NCI-H146 treated with DMSO at 0.1 percent for 48 hours (cell line): ENCODE measurements at regions not wholly inside any gene's neighbourhood (a gene's known extent, or its start where the extent isn't known, plus 50 kb on each side); places are given as distances from the start of the nearest gene placed in this dataset.

Experiments used
- DNase-seq: peaks from one replicate; lab custom pipeline; 2025; ENCODE audit not compliant: unreplicated experiment; lab: John Stamatoyannopoulos, UW

DNA sequence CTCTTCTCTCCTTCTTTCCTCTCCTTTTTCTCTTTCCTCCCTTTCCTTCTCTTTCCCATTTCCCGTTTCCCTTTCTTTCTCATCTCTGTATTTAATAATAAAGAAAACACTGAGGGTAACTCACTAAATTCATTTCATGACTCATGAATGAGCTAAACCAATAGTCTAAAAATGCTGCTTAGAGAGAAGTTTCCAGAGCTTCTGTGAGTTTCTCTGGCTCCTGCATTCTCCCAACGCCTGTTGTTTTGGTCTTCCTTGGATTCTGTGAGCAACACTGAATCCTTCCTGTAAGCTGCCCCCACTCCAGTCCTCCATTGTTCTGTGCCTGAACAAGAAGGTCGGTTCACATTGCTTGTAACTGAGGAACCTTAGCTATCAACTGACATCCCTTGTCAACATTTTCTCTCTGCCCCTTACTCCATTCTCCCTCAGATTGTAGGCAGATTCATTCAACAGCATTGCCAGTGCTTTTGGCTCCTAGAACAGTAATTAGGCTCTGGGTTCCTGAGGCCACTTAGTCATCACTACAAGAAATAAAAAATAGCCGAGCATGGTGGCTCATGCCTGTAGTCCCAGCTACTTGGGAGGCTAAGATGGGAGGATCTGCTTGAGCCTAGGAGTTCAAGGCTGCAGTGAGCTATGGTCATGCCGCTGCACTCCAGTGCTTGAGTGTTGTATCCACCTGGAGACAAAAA lies 237.7 kb upstream of the KLF4 start:
- DNase-seq: no peak

GRCh38 chr9:107723015-107723414 lies 233.4 kb upstream of the KLF4 start:
- no peak for DNase-seq

DNA sequence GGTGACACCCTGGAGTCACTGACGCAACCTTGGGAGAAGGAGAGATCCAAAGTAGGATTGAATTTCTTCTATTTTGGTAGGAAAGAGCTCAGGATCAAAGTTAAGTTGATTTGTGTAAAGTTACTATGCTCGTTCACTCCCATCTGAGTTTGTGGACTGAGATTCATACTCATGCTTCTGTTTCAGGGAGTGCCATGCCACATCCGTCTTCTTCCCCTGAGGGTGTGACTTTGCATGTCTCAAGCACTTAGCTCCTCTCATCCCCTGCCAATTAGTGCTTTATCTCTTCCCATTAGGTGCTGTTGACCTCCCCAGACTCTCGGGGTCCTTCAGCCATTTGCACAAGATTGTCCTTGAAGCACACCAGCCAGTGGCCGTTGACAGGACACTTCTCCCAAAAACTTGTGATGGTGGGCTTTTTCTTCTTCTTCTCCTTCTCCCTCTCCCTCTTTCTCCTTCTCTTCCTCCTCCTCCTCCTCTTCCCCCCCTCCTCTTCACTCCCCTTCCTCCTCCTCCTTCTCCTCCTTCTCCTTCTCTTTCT lies 232.2 kb upstream of the KLF4 start:
- DNase-seq: no peak

DNA sequence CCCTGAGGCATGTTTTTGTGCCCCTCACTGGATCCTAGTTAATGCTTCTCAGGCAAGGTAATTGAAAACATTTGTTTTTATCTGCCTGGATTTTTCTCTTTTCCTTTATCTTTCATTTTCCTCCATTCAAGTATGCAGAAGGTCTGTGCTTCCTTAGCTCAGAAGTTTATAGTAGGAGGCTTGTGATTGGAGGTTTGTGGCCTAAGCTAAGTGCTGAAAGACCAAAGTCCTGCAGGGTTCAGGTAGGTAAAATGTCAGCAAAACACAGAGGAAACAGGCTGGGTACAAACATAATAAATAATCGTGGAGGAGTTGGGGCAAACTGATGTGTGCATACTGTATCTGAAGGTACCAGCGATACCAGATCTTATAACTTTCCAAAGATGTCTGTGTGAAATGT lies 230.9 kb upstream of the KLF4 start:
- no peak for DNase-seq

GRCh38 chr9:107717529-107718314 lies 228.2 kb upstream of the KLF4 start:
- DNase-seq: no peak

DNA sequence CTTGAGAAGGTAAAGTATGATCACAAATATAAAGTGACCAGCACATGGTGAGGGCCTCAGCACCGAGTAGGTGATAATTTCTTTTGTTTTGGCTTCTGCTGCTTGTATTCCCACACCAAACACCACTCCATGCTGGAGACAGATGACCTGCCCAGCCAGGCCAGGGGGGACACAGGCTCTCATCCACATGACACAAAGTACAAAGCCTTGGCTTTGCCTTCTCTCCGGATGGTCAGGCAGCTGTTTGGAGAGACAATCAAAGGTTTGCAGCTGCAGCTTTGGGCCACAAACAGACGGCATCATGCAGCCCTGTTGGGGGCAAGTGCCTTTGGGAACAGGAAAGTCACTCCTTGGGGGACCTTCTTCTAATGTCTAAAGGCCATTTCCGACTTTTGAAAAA lies 226.2 kb upstream of the KLF4 start:
- DNase-seq: no peak

DNA sequence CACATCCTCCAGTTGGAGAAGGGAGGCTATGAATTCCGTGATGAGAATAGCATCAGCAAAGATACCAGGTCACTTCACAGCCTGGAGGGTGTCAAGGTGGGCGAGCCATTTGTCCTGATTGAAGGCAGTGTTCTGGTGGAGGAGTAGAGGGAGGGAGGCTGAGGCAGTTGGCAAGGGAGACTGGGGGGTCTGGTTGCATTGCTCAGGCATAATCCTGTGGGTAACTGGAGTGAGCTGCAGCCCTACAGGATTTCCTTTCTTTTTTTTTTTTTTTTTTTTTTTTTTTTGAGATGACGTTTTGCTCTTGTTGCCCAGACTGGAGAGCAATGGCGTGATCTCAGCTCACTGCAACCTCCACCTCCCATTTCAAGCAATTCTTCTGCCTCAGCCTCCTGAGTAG lies 223.9 kb upstream of the KLF4 start:
- DNase-seq: no peak

- no peak for DNase-seq
Observed at GRCh38 chr9:107712390-107712789, 222.8 kb upstream of the KLF4 start.

DNA sequence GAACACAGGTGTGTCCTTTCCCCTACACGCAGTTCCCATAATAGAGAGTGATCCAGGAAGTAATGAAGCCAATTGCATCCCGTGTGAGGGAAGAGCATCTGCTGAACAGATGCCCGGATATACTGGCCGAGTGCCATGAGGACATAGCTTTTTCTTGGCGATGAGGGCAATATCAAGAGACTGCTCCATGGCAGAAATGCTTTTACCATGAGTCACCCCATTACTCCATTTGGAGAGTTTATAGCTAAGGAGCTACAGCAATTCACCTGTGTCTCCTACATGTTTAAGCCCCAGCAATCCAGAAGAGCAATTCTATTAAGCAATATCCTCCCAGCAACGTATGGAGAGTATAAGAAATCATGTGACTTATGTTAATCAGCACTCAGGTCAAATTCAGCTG lies 222.0 kb upstream of the KLF4 start:
- no peak for DNase-seq

DNA sequence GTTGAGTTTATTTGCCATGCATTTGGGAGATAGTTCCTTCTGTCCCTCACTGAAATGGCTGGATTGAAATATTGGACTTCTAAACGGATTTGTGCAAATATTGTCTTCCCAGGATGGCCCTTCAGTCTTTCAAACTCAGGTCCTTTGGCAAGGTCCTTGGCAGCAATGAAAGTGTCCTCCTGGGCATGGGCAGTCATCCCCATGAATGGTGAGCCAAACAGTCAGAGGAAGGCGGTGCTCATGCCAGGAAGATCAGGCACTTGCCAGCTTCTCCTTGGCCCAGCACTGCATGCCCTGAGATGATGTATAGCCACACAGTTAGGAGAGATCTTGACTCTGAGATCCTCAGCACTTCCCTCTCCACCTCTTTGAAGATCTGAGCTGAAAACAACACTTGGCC lies 221.4 kb upstream of the KLF4 start:
- no peak for DNase-seq

GRCh38 chr9:107710546-107710945 lies 221.0 kb upstream of the KLF4 start:
- no peak for DNase-seq

- DNase-seq: no peak
Observed at GRCh38 chr9:107708791-107709190, 219.2 kb upstream of the KLF4 start.

GRCh38 chr9:107707915-107708441 lies 218.4 kb upstream of the KLF4 start:
- DNase-seq: no peak

DNA sequence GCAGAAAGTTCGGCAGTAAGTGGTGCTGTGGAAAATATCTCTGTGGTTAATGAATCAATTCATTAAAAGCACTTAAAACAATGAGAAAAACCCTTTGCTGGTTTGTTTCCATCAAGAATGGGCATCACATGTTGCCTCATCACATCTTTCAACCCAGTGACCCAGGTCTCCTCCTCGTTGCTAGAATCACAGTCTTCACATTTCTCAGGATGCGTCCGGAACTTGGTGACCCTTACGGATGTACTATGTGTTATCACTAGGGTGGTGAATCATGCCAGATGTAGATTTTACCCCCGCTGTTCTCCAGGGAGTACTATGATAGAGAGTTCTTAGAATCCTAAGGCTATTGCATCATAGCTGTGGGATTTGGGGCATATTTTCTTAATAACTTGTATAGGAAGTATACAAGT lies 217.9 kb upstream of the KLF4 start:
- no peak for DNase-seq

DNA sequence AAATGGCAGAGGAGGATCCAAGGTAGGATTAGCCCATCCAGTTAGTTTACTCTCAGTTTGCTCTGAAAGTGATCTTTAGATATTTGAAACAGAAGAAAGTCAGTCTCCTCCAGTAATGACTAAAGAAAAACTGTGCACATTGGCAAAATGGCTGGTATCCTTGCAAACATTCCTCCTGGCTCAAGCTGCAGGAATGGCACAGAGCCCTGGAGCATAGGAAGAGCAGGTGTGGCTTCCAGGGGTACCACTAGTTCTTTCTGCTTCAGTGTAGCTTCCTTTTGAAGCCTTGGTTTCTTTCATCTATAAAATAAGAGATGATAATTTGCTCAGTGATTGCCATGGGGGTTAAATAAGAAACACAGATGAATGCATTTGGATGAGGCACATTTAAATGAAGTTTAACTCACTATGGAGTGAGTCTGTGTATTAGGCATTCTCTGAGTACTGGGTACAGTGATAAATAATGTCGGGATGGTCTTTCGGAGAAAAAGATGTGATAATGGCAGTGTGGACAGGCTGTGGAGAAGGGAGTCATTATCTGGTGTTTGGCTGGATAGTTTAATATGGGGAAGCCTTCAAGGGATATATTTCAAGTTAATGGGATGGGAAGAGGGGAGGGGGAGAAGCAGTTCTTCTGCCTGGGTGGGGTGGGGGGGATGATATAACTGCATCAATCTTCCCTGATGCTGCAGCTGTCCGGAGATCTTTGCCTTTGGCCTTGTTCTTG lies 217.3 kb upstream of the KLF4 start:
- DNase-seq: no peak

DNA sequence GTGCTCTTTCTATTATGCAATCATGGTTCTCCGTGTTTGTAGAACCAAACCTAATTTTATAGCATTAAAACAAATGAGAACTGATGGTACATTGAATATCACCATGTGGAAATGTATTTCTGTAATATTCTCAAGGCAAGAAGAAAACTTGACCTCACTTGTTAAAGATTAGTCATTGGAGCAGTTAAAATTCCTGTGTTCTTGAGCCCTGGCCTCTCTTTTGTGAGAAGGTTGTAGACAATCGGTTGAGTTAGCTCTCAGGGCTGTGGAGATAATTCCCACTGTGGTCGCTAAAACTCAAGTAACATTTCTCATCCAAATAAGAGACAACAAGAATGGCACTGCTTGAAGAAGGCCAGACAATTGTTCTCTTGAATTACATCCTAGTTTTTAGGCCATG lies 216.0 kb upstream of the KLF4 start:
- no peak for DNase-seq

DNA sequence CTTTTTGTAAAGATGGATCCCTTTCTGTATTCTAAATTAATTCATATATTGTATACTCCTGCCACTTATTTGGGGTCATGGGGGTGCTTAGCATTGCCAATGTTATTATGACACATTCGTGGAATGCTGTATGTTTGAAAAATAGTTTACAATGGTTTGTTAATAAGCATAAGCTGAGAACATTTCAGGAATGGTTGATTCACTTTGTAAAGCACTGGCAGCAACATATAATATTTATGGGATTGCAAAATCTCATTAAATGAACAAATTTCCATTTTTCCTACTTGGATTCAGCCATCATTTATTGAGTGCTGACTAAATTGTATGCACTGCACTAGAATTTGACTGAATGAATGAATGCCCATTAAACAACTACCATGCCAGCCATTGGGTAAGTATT lies 215.2 kb upstream of the KLF4 start:
- DNase-seq: no peak

DNA sequence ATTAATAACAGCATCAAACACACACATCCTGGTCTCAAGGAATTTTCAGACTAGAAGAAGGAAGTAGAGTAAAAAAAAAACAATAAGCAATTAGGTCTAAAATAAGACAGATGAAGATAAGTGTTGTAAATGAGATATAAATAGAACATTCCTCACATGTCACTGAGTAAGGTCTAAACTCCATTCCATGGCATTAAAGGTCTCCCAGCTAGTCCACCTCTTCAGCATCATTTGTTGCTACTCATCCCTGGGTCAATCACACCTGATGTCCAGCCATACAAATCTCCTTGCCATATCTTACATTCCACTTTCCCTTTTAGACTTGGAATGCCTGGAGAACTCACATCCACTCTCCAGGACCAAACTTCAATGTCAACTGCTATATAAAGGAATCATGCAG lies 214.1 kb upstream of the KLF4 start:
- DNase-seq: no peak

GRCh38 chr9:107700847-107701246 lies 211.3 kb upstream of the KLF4 start:
- DNase-seq: no peak

- no peak for DNase-seq
Observed at GRCh38 chr9:107699231-107699630, 209.7 kb upstream of the KLF4 start.

DNA sequence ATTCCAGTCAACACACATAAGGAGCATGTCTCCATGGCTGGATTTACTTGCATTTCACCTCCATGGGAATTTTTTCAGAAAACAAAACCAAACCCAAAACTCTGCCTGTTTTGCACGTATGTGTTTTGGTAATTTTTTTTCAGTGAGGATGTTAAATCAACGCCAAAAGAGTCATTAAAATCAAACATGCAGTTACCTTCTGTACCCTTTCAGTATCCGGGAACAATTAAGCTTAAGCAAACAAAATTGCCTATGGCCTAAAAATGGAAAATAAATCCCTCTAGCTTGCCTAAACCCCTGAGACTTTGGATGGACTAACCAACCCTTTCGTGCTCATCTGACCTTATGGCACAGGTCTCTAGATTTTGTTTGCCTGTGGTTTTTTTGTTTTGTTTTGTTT lies 209.2 kb upstream of the KLF4 start:
- peak; percentile 15 for DNase-seq

DNA sequence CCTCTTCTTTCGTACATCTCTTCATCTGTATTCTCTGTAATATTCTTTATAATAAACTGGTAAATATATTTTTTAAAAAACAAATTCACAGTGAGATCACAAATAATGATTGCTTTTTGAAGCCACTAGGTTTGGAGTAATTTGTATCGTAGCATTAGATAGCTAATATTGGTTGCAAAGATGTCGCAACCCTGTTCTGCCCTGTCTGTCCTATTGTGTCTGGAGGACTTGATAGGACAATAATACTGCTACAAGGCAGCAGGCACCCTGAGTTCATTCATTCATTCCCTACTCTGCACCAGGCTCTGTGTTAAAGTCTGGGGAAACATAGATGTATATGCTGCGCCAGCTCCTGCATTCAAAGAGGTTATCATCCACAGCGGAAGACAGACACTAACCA lies 206.7 kb upstream of the KLF4 start:
- no peak for DNase-seq
